Hepatocyte (in vitro differentiated cells): ENCODE measurements at regions not wholly inside any gene's neighbourhood (a gene's known extent, or its start where the extent isn't known, plus 50 kb on each side); places are given as distances from the start of the nearest gene placed in this dataset.

Source experiments
- EZH2 ChIP-seq: fragments of 200-600 bp; sonication (generic); IDR thresholded peaks from 2 replicates; pipeline ENCODE4 v1.6.1; 2016; ENCODE audit warnings: antibody characterized with exemption, mild to moderate bottlenecking, borderline replicate concordance
- EZH2phosphoT487 ChIP-seq: fragments of 200-600 bp; sonication (generic); IDR thresholded peaks from one replicate; pipeline ENCODE4 v1.6.1; 2018; ENCODE audit warnings: antibody characterized with exemption, mild to moderate bottlenecking, low read depth, moderate library complexity; ENCODE audit not compliant: unreplicated experiment, severe bottlenecking

GRCh38 chr6:22205266-22205665 lies 91.6 kb downstream of the PRL start:
- TF ChIP-seq EZH2phosphoT487 (no peak), EZH2 (no peak)
